Lung (tissue), 11 donors: ENCODE measurements at regions not wholly inside any gene's neighbourhood (a gene's known extent, or its start where the extent isn't known, plus 50 kb on each side); places are given as distances from the start of the nearest gene placed in this dataset.

ENCODE experiments used
- ATAC-seq: fragments of 200-7000 bp; cut with Tn5 transposase; one replicate; pipeline ENCODE4 v1.9.1; 2020; ENCODE audit warnings: moderate number of reproducible peaks; ENCODE audit not compliant: insufficient read depth, low FRiP score
- DNase-seq, 3 donors: peaks; one replicate each; pipeline ENCODE4 v3.0.0-alpha.2; 2013 to 2017
- H3K27ac ChIP-seq, 2 donors: one replicate each; pipeline ENCODE4 v1.5.1; 2013; ENCODE audit warnings: mild to moderate bottlenecking in 2 of 2, moderate library complexity in 2 of 2, control low read depth in 1 of 2, inconsistent platforms in 1 of 2, low read depth in 1 of 2, low read length in 1 of 2
- H3K27me3 ChIP-seq, 3 donors: one replicate each; pipeline ENCODE4 v1.5.1; 2013; ENCODE audit warnings: low read length in 2 of 3; ENCODE audit not compliant: control insufficient read depth in 3 of 3, insufficient read depth in 3 of 3
- H3K36me3 ChIP-seq, 4 donors: one replicate each; pipeline ENCODE4 v1.5.1; 2013; ENCODE audit warnings: low read length in 4 of 4, mild to moderate bottlenecking in 1 of 4, moderate library complexity in 1 of 4; ENCODE audit not compliant: control insufficient read depth in 4 of 4, insufficient read depth in 4 of 4
- H3K4me1 ChIP-seq, 5 donors: one replicate each; pipeline ENCODE4 v1.5.1; 2013; ENCODE audit warnings: low read length in 5 of 5, mild to moderate bottlenecking in 2 of 5, moderate library complexity in 1 of 5; ENCODE audit not compliant: control insufficient read depth in 5 of 5, insufficient read depth in 5 of 5
- H3K4me3 ChIP-seq: one replicate; pipeline ENCODE4 v1.5.1; 2013; ENCODE audit warnings: mild to moderate bottlenecking, control low read depth, moderate library complexity
- H3K9ac ChIP-seq, 2 donors: one replicate each; pipeline ENCODE4 v1.5.1; 2013; ENCODE audit warnings: low read length in 2 of 2, control low read depth in 1 of 2; ENCODE audit not compliant: insufficient read depth in 1 of 2
- H3K9me3 ChIP-seq, 4 donors: one replicate each; pipeline ENCODE4 v1.5.1; 2013; ENCODE audit warnings: low read length in 3 of 4, mild to moderate bottlenecking in 1 of 4, moderate library complexity in 1 of 4; ENCODE audit not compliant: control insufficient read depth in 4 of 4, insufficient read depth in 3 of 4
- CTCF ChIP-seq: IDR thresholded peaks from 2 replicates; pipeline ENCODE4 v1.5.1; 2012; ENCODE audit warnings: mild to moderate bottlenecking; ENCODE audit errors: control extremely low read depth, extremely low read depth
- WGBS, 2 donors: extraction: QIAGEN DNeasy Blood & Tissue Kit; methylation state at CpG; one replicate each; pipeline ENCODE4 v1.1.7; 2013; 5-methylcytosine and 5-hydroxymethylcytosine counted together
- donor health status: control.
- donor health status: control.
- donor health status: Bipolar disorder and iron deficiency.
- donor health status: healthy.
- donor health status: DM: yes; HTN: yes; CAD: no.

GRCh38 chr10:83252596-83252995 lies 886.7 kb upstream of the GHITM start:
- Histone ChIP-seq H3K27me3 (no peaks in the 10 kb centered on the region), H3K9ac (no peak overlapping the region), H3K27ac (no peak overlapping the region), H3K9me3 (peaks cover 0 to 15% (median 4%) of the 10 kb centered on the region in 4 donors), H3K4me1 (no peaks in the 10 kb centered on the region), H3K36me3 (no peaks in the 10 kb centered on the region), H3K4me3 (no peak overlapping the region)
- ATAC-seq = no peak
- no peak for DNase-seq
- no peak for TF ChIP-seq CTCF

- no peaks in the 10 kb centered on the region for H3K4me1 ChIP-seq
- no peak overlapping the region for H3K27ac ChIP-seq
- H3K9me3 ChIP-seq = peaks cover 0 to 15% (median 4%) of the 10 kb centered on the region in 4 donors
- 88% methylated on average over 1 of the region's 1 CpG for WGBS, 2 donors
- H3K4me3 ChIP-seq = no peak overlapping the region
- no peaks in the 10 kb centered on the region for H3K36me3 ChIP-seq
- no peak for DNase-seq
- no peak for ATAC-seq
- TF ChIP-seq CTCF = no peak
- no peaks in the 10 kb centered on the region for H3K27me3 ChIP-seq
- H3K9ac ChIP-seq = no peak overlapping the region
Observed at GRCh38 chr10:83253011-83253671, 886.2 kb upstream of the GHITM start.

GRCh38 chr10:83254698-83255097 lies 884.6 kb upstream of the GHITM start:
- Histone ChIP-seq H3K4me1 (no peaks in the 10 kb centered on the region), H3K27ac (no peak overlapping the region), H3K36me3 (no peaks in the 10 kb centered on the region), H3K9me3 (peaks cover 0 to 15% (median 4%) of the 10 kb centered on the region in 4 donors), H3K27me3 (no peaks in the 10 kb centered on the region), H3K9ac (no peak overlapping the region), H3K4me3 (no peak overlapping the region)
- no peak for ATAC-seq
- 61 to 83% methylated on average over 1 of the region's 1 CpG for WGBS, 2 donors
- no peak for DNase-seq
- no peak for TF ChIP-seq CTCF

- H3K27me3 ChIP-seq = no peaks in the 10 kb centered on the region
- no peak for TF ChIP-seq CTCF
- no peaks in the 10 kb centered on the region for H3K36me3 ChIP-seq
- DNase-seq (no peak), ATAC-seq (no peak)
- H3K4me3 ChIP-seq = no peak overlapping the region
- no peaks in the 10 kb centered on the region for H3K4me1 ChIP-seq
- no peak overlapping the region for H3K9ac ChIP-seq
- peaks cover 0 to 2% (median 0%) of the 10 kb centered on the region in 4 donors for H3K9me3 ChIP-seq
- WGBS, 2 donors = 84 to 91% methylated on average over 1 of the region's 1 CpG
- H3K27ac ChIP-seq = no peak overlapping the region
Observed at GRCh38 chr10:83262434-83262833, 876.9 kb upstream of the GHITM start.
